B cell (primary cell): ENCODE measurements at regions not wholly inside any gene's neighbourhood (a gene's known extent, or its start where the extent isn't known, plus 50 kb on each side); places are given as distances from the start of the nearest gene placed in this dataset.

ENCODE experiments used
- ATAC-seq: fragments of 200-7000 bp; cut with Tn5 transposase; one replicate; pipeline ENCODE4 v1.10.0; 2021; ENCODE audit warnings: low read depth, mild to moderate bottlenecking, moderate number of reproducible peaks, moderate library complexity
- CTCF ChIA-PET: fragments of 350-600 bp; sonication (Branson Sonifier 250); formaldehyde crosslinking; loops from one replicate; lab custom pipeline; 2021; ENCODE audit warnings: antibody characterized with exemption, inconsistent platforms; lab: Charles Lee
- POLR2A ChIA-PET: fragments of 350-600 bp; sonication (Branson Sonifier 250); formaldehyde crosslinking; loops from one replicate; lab custom pipeline; 2021; ENCODE audit warnings: antibody characterized with exemption; lab: Charles Lee
- DNase-seq: peaks from one replicate; pipeline ENCODE4 v3.0.0; 2013
- H2AFZ ChIP-seq: 2 replicates; pipeline ENCODE4 v1.6.1; 2012; ENCODE audit warnings: mild to moderate bottlenecking, low read depth, low read length; ENCODE audit not compliant: insufficient read depth, poor library complexity, severe bottlenecking
- H3K27ac ChIP-seq, 2 donors: 1 replicate in 1 of 2; 2 replicates in 1 of 2; pipeline ENCODE4 v1.5.1; 2012 to 2013; ENCODE audit warnings: low read length in 2 of 2, mild to moderate bottlenecking in 2 of 2, moderate library complexity in 1 of 2
- H3K27me3 ChIP-seq, 4 experiments: fragments of 200-600 bp in 1 of 4; sonication (generic) in 1 of 4; replicated peaks in 1 of 4; 1 replicate in 2 of 4; 2 replicates in 2 of 4; pipeline versions ENCODE4 v1.6.1 to v1.7.0; 2013 to 2016; ENCODE audit warnings: low read length in 3 of 4, mild to moderate bottlenecking in 2 of 4, mixed read lengths in 1 of 4, moderate library complexity in 1 of 4; ENCODE audit not compliant: insufficient read depth in 4 of 4, control insufficient read depth in 3 of 4; ENCODE audit errors: control extremely low read depth in 1 of 4
- H3K36me3 ChIP-seq, 2 experiments: replicated peaks in 1 of 2; 1 replicate in 1 of 2; 2 replicates in 1 of 2; pipeline versions ENCODE4 v1.6.1 to v1.7.1; 2013; ENCODE audit warnings: low read length in 1 of 2; ENCODE audit not compliant: insufficient read depth in 2 of 2, control insufficient read depth in 1 of 2; ENCODE audit errors: control extremely low read depth in 1 of 2, extremely low read depth in 1 of 2
- H3K4me1 ChIP-seq, 2 donors: fragments of 200-600 bp in 1 of 2; sonication (generic) in 1 of 2; 1 replicate in 1 of 2; 2 replicates in 1 of 2; pipeline versions ENCODE4 v1.5.1 to v1.6.1; 2013 to 2017; ENCODE audit warnings: low read length in 2 of 2; ENCODE audit not compliant: control insufficient read depth in 2 of 2, insufficient read depth in 2 of 2
- H3K4me2 ChIP-seq: replicated peaks from 2 replicates; pipeline ENCODE3; 2012; ENCODE audit warnings: mild to moderate bottlenecking, low read depth, low read length; ENCODE audit not compliant: poor library complexity, severe bottlenecking
- H3K4me3 ChIP-seq, 5 experiments: fragments of 200-600 bp in 1 of 5; sonication (generic) in 1 of 5; 1 replicate in 3 of 5; 2 replicates in 2 of 5; pipeline versions ENCODE4 v1.5.1 to v1.7.0; 2011 to 2016; ENCODE audit warnings: low read length in 4 of 5, mild to moderate bottlenecking in 4 of 5, low read depth in 2 of 5, control low read depth in 1 of 5, moderate library complexity in 1 of 5; ENCODE audit not compliant: insufficient read depth in 1 of 5; ENCODE audit errors: control extremely low read depth in 1 of 5, extremely low read depth in 1 of 5
- H3K79me2 ChIP-seq: fragments of 200-600 bp; sonication (generic); one replicate; pipeline ENCODE4 v1.6.0; 2016; ENCODE audit warnings: low read length; ENCODE audit not compliant: control insufficient read depth, insufficient read depth
- H3K9ac ChIP-seq: fragments of 200-600 bp; sonication (generic); 2 replicates; pipeline ENCODE4 v1.6.1; 2017; ENCODE audit warnings: mild to moderate bottlenecking, low read length, moderate library complexity
- H3K9me3 ChIP-seq, 3 donors: one replicate each; pipeline versions ENCODE4 v1.6.1 to v1.7.1; 2013; ENCODE audit warnings: low read length in 2 of 3; ENCODE audit not compliant: control insufficient read depth in 2 of 3, insufficient read depth in 1 of 3; ENCODE audit errors: control extremely low read depth in 1 of 3
- H4K20me1 ChIP-seq: 2 replicates; pipeline ENCODE4 v1.6.0; 2012; ENCODE audit warnings: mild to moderate bottlenecking, low read length; ENCODE audit not compliant: insufficient read depth, control insufficient read depth, poor library complexity, severe bottlenecking
- H3K27ac Mint-ChIP-seq: one replicate; pipeline ENCODE4 v1.8.0; 2021; ENCODE audit warnings: mixed read lengths
- H3K27me3 Mint-ChIP-seq: one replicate; pipeline ENCODE4 v1.8.0; 2021; ENCODE audit warnings: mixed read lengths
- H3K4me1 Mint-ChIP-seq: one replicate; pipeline ENCODE4 v1.8.0; 2021; ENCODE audit warnings: mixed read lengths
- H3K4me3 Mint-ChIP-seq: one replicate; pipeline ENCODE4 v1.8.0; 2021; ENCODE audit warnings: mixed read lengths
- H3K9me3 Mint-ChIP-seq: one replicate; pipeline ENCODE4 v1.8.0; 2022; ENCODE audit warnings: mixed read lengths; ENCODE audit not compliant: insufficient read depth
- CTCF ChIP-seq: fragments of 200-600 bp; IDR thresholded peaks from one replicate; pipeline ENCODE4 v1.8.0; 2022; ENCODE audit warnings: antibody characterized with exemption, mild to moderate bottlenecking
- EZH2 ChIP-seq: IDR thresholded peaks from 2 replicates; pipeline ENCODE4 v1.6.1; 2012; ENCODE audit warnings: borderline replicate concordance, low read depth, mild to moderate bottlenecking, moderate library complexity, low read length; ENCODE audit not compliant: insufficient read depth, poor library complexity, severe bottlenecking
- WGBS: methylation state at CpG from one replicate; pipeline ENCODE4 v1.1.5; 2013; ENCODE audit warnings: missing lambda C conversion rate; ENCODE audit not compliant: insufficient coverage; 5-methylcytosine and 5-hydroxymethylcytosine counted together
- intact Hi-C: fragments of 100-400 bp; cut with micrococcal nuclease; formaldehyde crosslinking; loops from one replicate; pipeline ENCODE4 v1.10.0; 2022

GRCh38 chr16:73505577-73505976 is 457.6 kb upstream of the ZFHX3 start:
- Histone ChIP-seq H3K36me3 (no peaks in the 10 kb centered on the region), H3K27me3 (no peaks in the 10 kb centered on the region), H3K9me3 (peaks cover 0 to 4% (median 0%) of the 10 kb centered on the region in 3 donors), H3K9ac (no peak overlapping the region), H3K27ac (no peak overlapping the region), H3K79me2 (no peaks in the 10 kb centered on the region), H3K4me3 (no peak overlapping the region), H3K4me2 (no peak overlapping the region), H2AFZ (no peak overlapping the region), H4K20me1 (no peaks in the 10 kb centered on the region), H3K4me1 (no peaks in the 10 kb centered on the region)
- TF ChIP-seq EZH2 (no peak), CTCF (no peak)
- Mint-ChIP-seq H3K9me3 (no peaks in the 10 kb centered on the region), H3K27me3 (no peaks in the 10 kb centered on the region), H3K27ac (no peak overlapping the region), H3K4me1 (no peaks in the 10 kb centered on the region), H3K4me3 (no peak overlapping the region)
- ChIA-PET POLR2A (no interaction called here), CTCF (no interaction called here)
- intact Hi-C loops = no loop called here
- ATAC-seq = no peak
- WGBS = 96% methylated on average over 5 of the region's 5 CpGs
- DNase-seq = no peak

GRCh38 chr16:73504591-73505575 is 457.0 kb upstream of the ZFHX3 start:
- ChIA-PET CTCF (no interaction called here), POLR2A (no interaction called here)
- intact Hi-C loops = no loop called here
- ATAC-seq (no peak), DNase-seq (no peak)
- Histone ChIP-seq H3K4me3 (no peak overlapping the region), H3K9me3 (peaks cover 0 to 4% (median 0%) of the 10 kb centered on the region in 3 donors), H3K9ac (no peak overlapping the region), H3K27ac (no peak overlapping the region), H3K4me2 (no peak overlapping the region), H2AFZ (no peak overlapping the region), H3K27me3 (no peaks in the 10 kb centered on the region), H3K36me3 (no peaks in the 10 kb centered on the region), H3K4me1 (no peaks in the 10 kb centered on the region), H3K79me2 (no peaks in the 10 kb centered on the region), H4K20me1 (no peaks in the 10 kb centered on the region)
- Mint-ChIP-seq H3K27me3 (no peaks in the 10 kb centered on the region), H3K27ac (no peak overlapping the region), H3K9me3 (no peaks in the 10 kb centered on the region), H3K4me1 (no peaks in the 10 kb centered on the region), H3K4me3 (no peak overlapping the region)
- 73% methylated on average over 11 of the region's 20 CpGs for WGBS
- TF ChIP-seq EZH2 (no peak), CTCF (no peak)
